Psoas muscle (tissue), 7 donors: ENCODE measurements at regions not wholly inside any gene's neighbourhood (a gene's known extent, or its start where the extent isn't known, plus 50 kb on each side); places are given as distances from the start of the nearest gene placed in this dataset.

ENCODE experiments used
- ATAC-seq, 4 donors: fragments of 200-7000 bp; cut with Tn5 transposase; one replicate each; pipeline ENCODE4 v1.9.1; 2020; ENCODE audit warnings: moderate library complexity in 3 of 4, mild to moderate bottlenecking in 2 of 4
- DNase-seq, 2 donors: peaks; one replicate each; pipeline ENCODE4 v3.0.0-alpha.2; 2020
- H3K27ac ChIP-seq: fragments of 200-600 bp; one replicate; pipeline ENCODE4 v1.8.0; 2022
- H3K27me3 ChIP-seq, 3 donors: fragments of 200-600 bp in 1 of 3; one replicate each; pipeline versions ENCODE4 v1.6.1 to v1.8.0; 2013 to 2022; ENCODE audit warnings: low read length in 2 of 3, mild to moderate bottlenecking in 2 of 3, moderate library complexity in 1 of 3; ENCODE audit not compliant: insufficient read depth in 3 of 3
- H3K36me3 ChIP-seq, 2 donors: fragments of 200-600 bp in 1 of 2; one replicate each; pipeline versions ENCODE4 v1.6.1 to v1.8.0; 2013 to 2022; ENCODE audit warnings: low read depth in 1 of 2, mild to moderate bottlenecking in 1 of 2, moderate library complexity in 1 of 2; ENCODE audit not compliant: insufficient read depth in 1 of 2
- H3K4me1 ChIP-seq: fragments of 200-600 bp; one replicate; pipeline ENCODE4 v1.8.0; 2022
- H3K4me3 ChIP-seq: fragments of 200-600 bp; one replicate; pipeline ENCODE4 v1.8.0; 2022; ENCODE audit warnings: mild to moderate bottlenecking
- H3K9me3 ChIP-seq: fragments of 200-600 bp; one replicate; pipeline ENCODE4 v1.8.0; 2022
- WGBS, 3 donors: extraction: QIAGEN DNeasy Blood & Tissue Kit; methylation state at CpG; one replicate each; pipeline versions ENCODE4 v1.1.6 to v1.1.7; 2013; 5-methylcytosine and 5-hydroxymethylcytosine counted together
- intact Hi-C, 2 donors: fragments of 100-400 bp; cut with DNase I; formaldehyde crosslinking; loops; one replicate each; pipeline versions ENCODE4 v1.11.0 to v1.14.2; 2022
- TF ChIP-seq, protein P1 (sequence below): fragments of 200-600 bp; IDR thresholded peaks from one replicate; pipeline ENCODE4 v1.8.0; 2022; ENCODE audit warnings: antibody characterized with exemption
- donor health status: healthy with polysubstance abuse.
- donor health status: DM: no; HTN: no; CAD: no; lungs with moderate emphysema.
- donor health status: Bipolar disorder and iron deficiency.
- donor health status: healthy.
- donor health status: DM: yes; HTN: yes; CAD: no.
- donor health status: DM: no; HTN: no; CAD: no.
- donor health status: DM: yes; HTN: yes; CAD: no.

DNA sequence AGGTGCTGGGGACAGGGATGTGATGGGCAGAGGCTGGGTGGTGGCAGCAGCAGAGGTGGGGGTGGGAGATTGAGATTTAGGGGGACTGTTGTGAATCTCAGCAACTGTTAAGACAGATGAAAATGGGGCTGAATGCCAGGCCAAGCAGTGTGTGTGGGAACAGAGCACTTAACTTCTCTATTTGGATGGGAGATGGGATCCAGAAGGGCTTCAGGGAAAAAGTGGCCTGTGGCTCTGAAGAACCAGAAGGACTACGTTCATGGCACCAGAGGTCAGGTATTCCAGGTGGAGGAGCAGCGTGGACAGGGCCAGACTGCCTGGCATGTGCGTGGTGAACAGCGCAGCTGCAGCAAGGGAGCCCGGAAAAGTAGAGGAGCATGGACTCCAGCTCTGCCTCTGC is 82.6 kb upstream of the SYT13 start:
- 85 to 97% (median 87%) methylated on average over 5 of the region's 5 CpGs for WGBS, 3 donors
- intact Hi-C loops, result no loop called here
- Histone ChIP-seq H3K9me3 (no peaks in the 10 kb centered on the region), H3K36me3 (no peaks in the 10 kb centered on the region), H3K27me3 (peaks cover 0 to 17% (median 0%) of the 10 kb centered on the region in 3 donors), H3K27ac (no peak overlapping the region), H3K4me3 (no peak overlapping the region), H3K4me1 (no peaks in the 10 kb centered on the region)
- DNase-seq (no peak), ATAC-seq (no peak)
- TF ChIP-seq, protein P1, sequence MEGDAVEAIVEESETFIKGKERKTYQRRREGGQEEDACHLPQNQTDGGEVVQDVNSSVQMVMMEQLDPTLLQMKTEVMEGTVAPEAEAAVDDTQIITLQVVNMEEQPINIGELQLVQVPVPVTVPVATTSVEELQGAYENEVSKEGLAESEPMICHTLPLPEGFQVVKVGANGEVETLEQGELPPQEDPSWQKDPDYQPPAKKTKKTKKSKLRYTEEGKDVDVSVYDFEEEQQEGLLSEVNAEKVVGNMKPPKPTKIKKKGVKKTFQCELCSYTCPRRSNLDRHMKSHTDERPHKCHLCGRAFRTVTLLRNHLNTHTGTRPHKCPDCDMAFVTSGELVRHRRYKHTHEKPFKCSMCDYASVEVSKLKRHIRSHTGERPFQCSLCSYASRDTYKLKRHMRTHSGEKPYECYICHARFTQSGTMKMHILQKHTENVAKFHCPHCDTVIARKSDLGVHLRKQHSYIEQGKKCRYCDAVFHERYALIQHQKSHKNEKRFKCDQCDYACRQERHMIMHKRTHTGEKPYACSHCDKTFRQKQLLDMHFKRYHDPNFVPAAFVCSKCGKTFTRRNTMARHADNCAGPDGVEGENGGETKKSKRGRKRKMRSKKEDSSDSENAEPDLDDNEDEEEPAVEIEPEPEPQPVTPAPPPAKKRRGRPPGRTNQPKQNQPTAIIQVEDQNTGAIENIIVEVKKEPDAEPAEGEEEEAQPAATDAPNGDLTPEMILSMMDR, result no peak

DNA sequence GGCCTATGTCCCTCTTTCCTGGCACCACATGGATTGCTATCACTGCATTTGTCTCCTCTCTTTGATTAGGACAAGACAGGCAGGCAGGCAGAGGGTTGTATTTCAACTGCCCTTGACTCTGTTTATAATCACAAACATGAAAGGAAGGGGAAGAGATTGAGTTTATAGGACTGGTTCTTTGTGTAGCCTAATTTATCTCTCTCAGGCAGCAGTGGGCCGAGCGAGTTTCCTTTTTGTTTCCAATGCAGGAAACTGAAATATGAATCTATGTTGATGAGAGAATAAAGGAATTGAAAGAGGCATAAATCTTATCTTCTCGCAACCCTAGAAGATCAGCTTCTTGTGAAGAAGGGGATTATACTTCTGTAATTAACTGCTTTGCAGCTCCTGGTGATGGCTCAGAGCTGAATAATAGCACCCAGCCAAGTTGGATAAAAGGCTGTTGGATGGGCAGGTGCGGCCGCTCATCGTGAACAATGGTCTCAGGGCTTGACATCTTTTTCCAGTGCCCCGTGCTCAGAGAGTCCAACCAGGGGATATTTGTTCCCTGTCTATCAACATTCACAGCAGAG is 80.6 kb upstream of the SYT13 start:
- Histone ChIP-seq H3K27ac (no peak overlapping the region), H3K36me3 (no peaks in the 10 kb centered on the region), H3K27me3 (peaks cover 0 to 16% (median 2%) of the 10 kb centered on the region in 3 donors), H3K9me3 (no peaks in the 10 kb centered on the region), H3K4me3 (no peak overlapping the region), H3K4me1 (no peaks in the 10 kb centered on the region)
- intact Hi-C loops, result no loop called here
- 64 to 74% (median 73%) methylated on average over 7 of the region's 7 CpGs for WGBS, 3 donors
- DNase-seq (no peak), ATAC-seq (no peak)
- TF ChIP-seq, protein P1, result no peak

DNA sequence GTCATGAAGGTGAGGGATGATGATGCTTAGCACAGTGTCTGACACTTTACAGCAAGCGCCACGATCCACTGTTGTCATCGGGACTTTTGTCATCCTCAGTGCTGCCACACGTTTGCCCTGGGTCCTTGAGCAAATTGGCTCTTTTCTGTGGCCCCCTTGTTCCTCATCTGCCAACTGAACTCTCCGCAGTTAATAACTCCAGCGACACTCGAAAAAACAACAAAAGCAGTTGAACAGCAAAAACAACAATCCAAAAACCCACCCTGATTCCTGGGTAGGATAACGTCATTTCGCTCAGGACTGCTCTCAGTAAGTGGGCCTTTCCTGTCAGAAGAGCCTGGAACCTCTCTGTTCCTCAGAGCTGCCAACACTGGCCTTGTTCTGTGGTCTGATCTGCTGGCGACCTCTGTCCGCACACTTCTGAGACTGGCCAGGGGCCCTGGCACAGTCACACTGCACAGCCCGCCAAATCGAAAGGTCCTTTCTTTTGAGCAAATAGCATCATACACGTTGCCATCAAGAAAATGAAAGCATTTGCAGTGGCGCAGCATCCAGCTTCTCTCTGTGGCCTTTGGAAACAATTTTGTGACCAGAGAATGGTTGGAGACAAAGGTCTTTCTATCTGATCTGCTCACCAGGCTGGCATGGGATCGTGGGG is 79.9 kb upstream of the SYT13 start:
- Histone ChIP-seq H3K4me1 (no peaks in the 10 kb centered on the region), H3K9me3 (no peaks in the 10 kb centered on the region), H3K27ac (no peak overlapping the region), H3K36me3 (no peaks in the 10 kb centered on the region), H3K27me3 (peaks cover 0 to 13% (median 2%) of the 10 kb centered on the region in 3 donors), H3K4me3 (no peak overlapping the region)
- DNase-seq, result no peak
- intact Hi-C loops, result no loop called here
- TF ChIP-seq, protein P1, result no peak
- 49 to 66% (median 51%) methylated on average over 16 of the region's 16 CpGs for WGBS, 3 donors
- no peak for ATAC-seq

DNA sequence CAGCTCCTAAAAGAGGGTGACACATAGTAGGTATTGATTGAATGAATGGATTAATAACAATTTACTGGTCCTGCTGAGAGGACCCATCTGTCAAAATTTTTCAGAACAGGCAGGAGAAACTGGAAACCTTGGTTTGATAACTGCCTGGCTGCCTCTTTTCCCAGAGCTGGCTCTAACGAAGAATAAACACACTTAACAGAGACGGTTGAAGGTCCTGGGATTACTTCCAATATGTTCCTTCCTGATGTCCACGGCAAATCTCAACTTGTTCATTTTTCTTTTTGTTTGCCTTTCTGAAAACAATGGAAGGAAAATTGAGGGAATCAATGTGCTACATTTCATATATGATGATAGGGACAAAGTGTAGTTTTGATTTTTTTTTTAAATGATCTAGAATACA is 76.5 kb upstream of the SYT13 start:
- Histone ChIP-seq H3K27ac (no peak overlapping the region), H3K4me1 (no peaks in the 10 kb centered on the region), H3K4me3 (no peak overlapping the region), H3K9me3 (no peaks in the 10 kb centered on the region), H3K36me3 (no peaks in the 10 kb centered on the region), H3K27me3 (peaks cover 0 to 8% (median 3%) of the 10 kb centered on the region in 3 donors)
- TF ChIP-seq, protein P1, result no peak
- intact Hi-C loops, result no loop called here
- WGBS, 3 donors, result 27 to 37% (median 33%) methylated on average over 3 of the region's 3 CpGs
- ATAC-seq (no peak), DNase-seq (no peak)
